ENCODE measurements at regions not wholly inside any gene's neighbourhood (a gene's known extent, or its start where the extent isn't known, plus 50 kb on each side); places are given as distances from the start of the nearest gene placed in this dataset.

GRCh38 chr1:173414539-173415226 lies 62.5 kb upstream of the PRDX6 start (continued):
- TF ChIP-seq TAF1 (IDR thresholded peaks at IDR 0.05; ENCODE audit: low read depth, low read length): no peak
- no peak for TF ChIP-seq ASH2L (IDR thresholded peaks at IDR 0.05; ENCODE audit: low read length)

Data from H1 (cell line).